ENCODE measurements at regions not wholly inside any gene's neighbourhood (a gene's known extent, or its start where the extent isn't known, plus 50 kb on each side); places are given as distances from the start of the nearest gene placed in this dataset.

- peak; percentile 52 for DNase-seq (ENCODE audit: low read depth)
- Histone ChIP-seq H3K36me3 (ENCODE audit: control insufficient read depth, insufficient read depth, low read length) (no peaks in the 10 kb centered on the region), H3K4me3 (ENCODE audit: low read depth, low read length) (no peak overlapping the region), H3K27me3 (ENCODE audit: control insufficient read depth, insufficient read depth, low read length) (no peaks in the 10 kb centered on the region)
- no peak for TF ChIP-seq CTCF (IDR thresholded peaks at IDR 0.05; ENCODE audit: insufficient read depth, low read length, poor library complexity, severe bottlenecking)
Observed at GRCh38 chr3:7977245-7978086, 524.2 kb upstream of the LMCD1 start.

GRCh38 chr3:7978087-7978422 is 523.6 kb upstream of the LMCD1 start:
- no peak for TF ChIP-seq CTCF (IDR thresholded peaks at IDR 0.05; ENCODE audit: insufficient read depth, low read length, poor library complexity, severe bottlenecking)
- no peaks in the 10 kb centered on the region for H3K27me3 ChIP-seq (ENCODE audit: control insufficient read depth, insufficient read depth, low read length)
- no peak overlapping the region for H3K4me3 ChIP-seq (ENCODE audit: low read depth, low read length)
- no peaks in the 10 kb centered on the region for H3K36me3 ChIP-seq (ENCODE audit: control insufficient read depth, insufficient read depth, low read length)
- DNase-seq (ENCODE audit: low read depth): no peak

- Histone ChIP-seq H3K27me3 (ENCODE audit: control insufficient read depth, insufficient read depth, low read length) (no peaks in the 10 kb centered on the region), H3K36me3 (ENCODE audit: control insufficient read depth, insufficient read depth, low read length) (no peaks in the 10 kb centered on the region), H3K4me3 (ENCODE audit: low read depth, low read length) (no peak overlapping the region)
- no peak for TF ChIP-seq CTCF (IDR thresholded peaks at IDR 0.05; ENCODE audit: insufficient read depth, low read length, poor library complexity, severe bottlenecking)
- no peak for DNase-seq (ENCODE audit: low read depth)
Observed at GRCh38 chr3:7982126-7982525, 519.5 kb upstream of the LMCD1 start.

- no peaks in the 10 kb centered on the region for H3K27me3 ChIP-seq (ENCODE audit: control insufficient read depth, insufficient read depth, low read length)
- no peak for DNase-seq (ENCODE audit: low read depth)
- TF ChIP-seq CTCF (IDR thresholded peaks at IDR 0.05; ENCODE audit: insufficient read depth, low read length, poor library complexity, severe bottlenecking): no peak
- H3K36me3 ChIP-seq (ENCODE audit: control insufficient read depth, insufficient read depth, low read length): no peaks in the 10 kb centered on the region
- H3K4me3 ChIP-seq (ENCODE audit: low read depth, low read length): no peak overlapping the region
Observed at GRCh38 chr3:7999384-7999783, 502.2 kb upstream of the LMCD1 start.

- Histone ChIP-seq H3K27me3 (ENCODE audit: control insufficient read depth, insufficient read depth, low read length) (no peaks in the 10 kb centered on the region), H3K36me3 (ENCODE audit: control insufficient read depth, insufficient read depth, low read length) (no peaks in the 10 kb centered on the region), H3K4me3 (ENCODE audit: low read depth, low read length) (no peak overlapping the region)
- DNase-seq (ENCODE audit: low read depth): no peak
- no peak for TF ChIP-seq CTCF (IDR thresholded peaks at IDR 0.05; ENCODE audit: insufficient read depth, low read length, poor library complexity, severe bottlenecking)
Observed at GRCh38 chr3:8001307-8001706, 500.3 kb upstream of the LMCD1 start.

GRCh38 chr3:8001712-8002111 is 499.9 kb upstream of the LMCD1 start:
- no peak overlapping the region for H3K4me3 ChIP-seq (ENCODE audit: low read depth, low read length)
- H3K36me3 ChIP-seq (ENCODE audit: control insufficient read depth, insufficient read depth, low read length): no peaks in the 10 kb centered on the region
- no peaks in the 10 kb centered on the region for H3K27me3 ChIP-seq (ENCODE audit: control insufficient read depth, insufficient read depth, low read length)
- no peak for TF ChIP-seq CTCF (IDR thresholded peaks at IDR 0.05; ENCODE audit: insufficient read depth, low read length, poor library complexity, severe bottlenecking)
- no peak for DNase-seq (ENCODE audit: low read depth)
